GM19467 (cell line): ENCODE measurements at regions not wholly inside any gene's neighbourhood (a gene's known extent, or its start where the extent isn't known, plus 50 kb on each side); places are given as distances from the start of the nearest gene placed in this dataset.

Experiments used
- ATAC-seq: cut with Tn5 transposase; IDR thresholded peaks from one replicate; pipeline ENCODE4 v1.9.1; 2021; ENCODE audit warnings: mild to moderate bottlenecking, moderate library complexity; ENCODE audit not compliant: unreplicated experiment

DNA sequence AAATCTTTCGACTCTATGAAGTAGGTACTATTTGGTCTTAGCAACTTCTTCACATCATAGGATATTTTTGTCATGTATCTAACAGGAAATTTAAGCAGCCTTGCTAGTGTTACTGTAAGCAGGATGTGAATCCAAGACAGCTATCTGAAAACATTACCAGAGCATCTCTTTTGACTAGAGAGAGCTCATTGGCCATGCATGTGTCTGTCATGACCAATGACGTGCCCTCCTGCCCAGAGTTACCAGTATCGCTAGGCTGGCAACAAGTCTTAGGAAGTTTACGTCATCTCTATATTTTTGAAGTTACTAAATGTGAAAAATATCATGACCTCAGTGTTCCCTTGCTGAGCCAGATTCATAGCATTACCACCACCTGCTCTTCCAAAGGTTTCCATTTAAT, 130.9 kb upstream of the TP63 start:
- no peak for ATAC-seq

GRCh38 chr3:189500798-189501495, 130.2 kb upstream of the TP63 start:
- ATAC-seq = no peak

- ATAC-seq = no peak
Measured at GRCh38 chr3:189502256-189502655, 128.9 kb upstream of the TP63 start.

- ATAC-seq = no peak
Measured at GRCh38 chr3:189502676-189503257, 128.4 kb upstream of the TP63 start.

DNA sequence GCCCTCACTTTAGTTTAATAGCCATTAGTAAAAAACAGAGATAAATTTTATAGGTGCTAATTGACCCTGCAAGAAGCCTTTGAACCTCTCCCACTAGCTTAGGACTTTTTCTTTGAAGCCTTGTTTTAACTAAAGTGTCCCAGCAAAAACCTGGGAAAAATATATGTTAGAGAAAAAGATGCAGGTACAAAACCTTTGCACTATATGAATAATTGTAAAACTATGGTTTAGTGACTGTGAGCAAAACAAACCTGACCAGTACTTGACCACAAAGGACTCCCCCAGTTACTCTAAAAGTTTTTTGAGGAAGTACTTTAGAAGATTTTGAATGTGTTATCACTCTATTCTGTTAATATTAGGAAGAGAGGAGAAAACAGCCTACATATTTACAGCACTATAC, 123.3 kb upstream of the TP63 start:
- peak; percentile 52 for ATAC-seq

GRCh38 chr3:189508784-189509501, 122.2 kb upstream of the TP63 start:
- no peak for ATAC-seq

DNA sequence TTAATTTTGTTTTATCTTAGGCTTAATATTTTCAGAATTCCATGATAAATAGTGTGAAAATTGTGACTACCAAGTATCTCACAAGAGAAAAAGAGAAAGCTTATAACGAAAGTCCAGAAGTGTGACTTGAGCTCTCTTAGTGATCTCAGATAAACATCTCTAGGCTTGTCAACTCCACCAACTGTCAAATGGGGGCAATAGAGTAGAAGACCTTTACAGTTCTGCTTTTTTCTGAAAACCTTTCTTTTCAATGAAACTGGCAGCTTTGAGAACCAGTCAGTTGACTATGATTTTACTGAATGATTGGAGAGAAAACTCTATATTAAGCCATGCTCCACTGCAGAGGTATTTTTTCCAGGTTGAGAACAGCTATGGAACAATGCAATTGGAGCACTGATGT, 119.2 kb upstream of the TP63 start:
- peak; percentile 54 for ATAC-seq

DNA sequence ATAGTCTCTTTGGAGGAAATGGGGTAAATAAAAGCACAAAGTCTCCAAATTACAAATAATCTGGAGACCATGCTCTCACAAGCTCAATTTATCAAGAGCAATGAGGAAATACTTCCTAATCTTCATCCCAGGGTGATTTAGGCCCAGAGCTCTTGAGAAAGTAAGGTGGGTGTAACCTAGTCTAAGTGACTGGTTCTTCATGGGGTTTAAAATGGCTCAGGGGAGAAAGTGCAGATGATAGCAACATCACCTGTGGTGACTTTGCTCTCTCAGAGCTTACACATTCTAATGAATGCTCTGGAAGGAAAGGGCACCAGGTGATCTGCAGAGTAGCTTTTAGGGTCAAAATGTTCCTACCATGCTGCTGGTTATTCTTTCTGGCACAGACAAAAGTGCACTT, 118.4 kb upstream of the TP63 start:
- no peak for ATAC-seq

DNA sequence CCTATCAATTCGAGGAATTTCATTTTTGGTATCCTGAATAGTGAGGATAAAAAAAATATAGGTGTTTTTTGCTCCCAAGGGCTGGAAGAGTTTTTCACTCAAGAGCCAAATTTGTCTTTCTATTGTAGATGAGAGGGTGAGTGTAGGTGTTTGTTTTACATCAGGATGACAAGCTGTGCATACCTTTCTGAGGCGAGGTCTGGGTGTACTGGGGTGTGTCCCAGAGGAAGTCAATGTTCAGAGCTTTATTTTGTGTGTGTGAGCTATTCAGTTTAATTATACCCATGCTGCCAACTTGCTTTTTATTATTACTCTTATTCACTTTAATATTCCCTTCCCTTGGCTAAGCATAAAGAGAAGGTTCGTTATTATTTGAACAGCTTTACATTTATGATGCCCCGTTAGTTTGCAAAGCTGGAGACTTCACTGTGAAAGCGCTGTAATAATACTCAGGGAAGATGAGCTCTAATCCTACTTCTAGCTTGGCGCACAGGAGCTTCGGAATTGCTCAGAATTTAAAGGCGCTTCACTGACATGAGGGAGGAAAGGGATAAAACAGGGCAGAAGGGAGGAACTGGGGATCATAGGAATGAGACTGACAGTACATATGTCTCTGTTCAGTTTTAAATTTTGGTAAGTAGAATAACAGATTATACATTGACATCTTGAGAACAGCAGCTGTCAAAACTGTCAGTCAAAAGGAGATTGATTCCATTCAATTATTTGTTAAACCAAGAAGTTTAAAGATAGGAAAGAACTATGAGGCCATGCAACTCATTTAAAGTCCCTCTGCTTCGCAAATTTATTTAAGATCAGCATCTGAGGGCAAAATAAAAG, 117.7 kb upstream of the TP63 start:
- ATAC-seq = no peak

DNA sequence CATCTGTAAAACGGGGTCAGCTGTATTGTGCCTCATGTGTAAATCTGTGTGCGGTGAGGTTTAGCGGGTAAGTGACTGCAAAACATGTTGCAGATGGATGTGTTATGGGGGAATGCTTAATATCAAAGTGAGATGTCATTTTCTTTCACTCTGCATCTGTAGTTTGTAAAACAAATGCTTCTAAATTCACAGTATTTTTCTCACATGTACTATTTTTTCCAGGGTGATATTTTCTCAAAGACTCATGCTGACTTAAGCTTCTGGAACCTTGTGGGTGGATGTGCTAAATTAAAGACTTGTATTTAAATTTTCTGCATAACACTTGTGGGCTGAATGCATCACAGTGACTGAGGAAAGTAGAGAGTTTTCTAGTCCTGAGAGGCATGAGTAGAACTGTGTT, 115.2 kb upstream of the TP63 start:
- no peak for ATAC-seq

- no peak for ATAC-seq
Measured at GRCh38 chr3:189517981-189518380, 113.2 kb upstream of the TP63 start.

- no peak for ATAC-seq
Measured at GRCh38 chr3:189519458-189519857, 111.7 kb upstream of the TP63 start.

DNA sequence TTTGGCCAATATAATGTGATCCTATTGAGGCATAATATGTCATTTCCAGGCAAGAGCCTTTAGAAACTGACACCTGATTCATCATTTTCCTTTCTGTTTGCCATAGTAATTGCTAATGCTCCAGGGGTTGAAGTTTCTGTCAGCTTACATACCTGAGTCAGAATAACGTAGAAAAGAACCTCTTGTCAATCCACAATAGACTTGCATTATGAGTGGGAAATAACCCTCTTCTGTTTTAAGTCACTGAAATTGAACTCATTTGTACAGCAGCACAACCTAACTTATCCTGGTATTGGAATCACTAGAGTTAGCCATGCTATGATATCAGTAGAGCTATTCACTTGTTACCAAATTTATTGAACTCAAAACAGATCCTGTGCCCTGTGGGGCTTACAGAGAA, 101.7 kb upstream of the TP63 start:
- no peak for ATAC-seq

DNA sequence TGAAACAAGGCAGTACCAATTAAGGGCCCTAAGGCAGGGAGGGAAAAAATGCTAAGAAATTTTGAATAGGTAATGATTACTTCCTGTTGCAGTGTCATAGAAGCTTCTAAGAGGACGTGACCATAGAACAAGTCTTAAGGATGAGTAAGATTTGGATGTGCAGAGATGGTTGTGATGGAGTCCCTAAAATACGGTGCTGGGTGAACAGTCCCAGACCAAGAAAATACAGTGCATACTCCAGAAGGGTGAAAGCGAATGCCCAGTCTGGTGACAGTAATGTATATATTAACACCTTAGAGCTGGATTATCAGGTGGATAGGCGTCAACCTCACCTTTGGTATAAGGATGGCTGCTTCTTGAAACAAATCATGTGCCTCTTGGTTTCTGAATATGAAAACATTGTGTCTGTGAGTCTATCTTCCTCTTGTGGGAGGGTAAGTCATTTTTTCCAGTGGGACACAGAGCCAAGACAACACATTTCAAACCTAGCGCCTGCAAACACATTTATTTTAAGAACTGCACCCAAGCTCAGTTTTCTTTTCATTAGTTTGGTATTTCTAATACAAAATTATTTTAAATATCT, 101.2 kb upstream of the TP63 start:
- ATAC-seq = no peak

DNA sequence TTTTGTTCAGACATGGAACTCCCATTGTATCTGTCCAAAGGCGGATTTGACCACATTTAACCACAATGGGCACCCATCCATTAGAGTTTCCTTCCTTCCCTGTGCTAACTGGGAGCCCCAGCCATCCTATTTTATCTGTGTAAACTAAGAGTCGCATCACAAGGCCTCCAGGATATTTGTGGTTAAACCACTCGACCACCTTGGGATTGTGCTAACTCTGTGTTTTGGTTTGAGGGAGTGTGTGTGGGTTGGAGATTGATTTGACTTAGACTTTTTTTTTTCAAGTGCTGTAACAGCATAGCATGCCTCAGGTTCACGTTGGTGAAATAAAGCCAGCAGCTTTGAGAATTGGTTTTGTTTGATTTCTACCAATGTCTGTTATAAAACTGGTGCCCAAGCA, 100.4 kb upstream of the TP63 start:
- no peak for ATAC-seq

DNA sequence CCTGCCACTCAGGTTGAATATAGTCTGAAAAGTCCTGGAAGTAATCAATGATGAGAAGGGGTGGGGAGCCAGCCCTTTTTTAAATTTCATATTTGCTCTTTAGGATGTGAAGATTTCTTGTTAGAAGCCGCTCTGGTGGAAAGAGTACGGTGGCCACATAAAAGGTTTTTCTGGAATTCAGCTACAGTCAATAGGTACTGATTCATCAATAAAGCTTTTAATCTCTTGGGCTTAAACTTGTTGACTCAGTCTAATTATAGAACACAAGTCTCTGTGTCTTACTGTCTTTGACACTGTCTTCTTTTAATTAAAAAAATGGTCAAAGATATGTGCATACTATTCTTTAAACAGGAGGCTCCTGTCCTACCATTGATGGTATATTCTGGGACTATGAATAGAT, 99.9 kb upstream of the TP63 start:
- ATAC-seq = no peak

DNA sequence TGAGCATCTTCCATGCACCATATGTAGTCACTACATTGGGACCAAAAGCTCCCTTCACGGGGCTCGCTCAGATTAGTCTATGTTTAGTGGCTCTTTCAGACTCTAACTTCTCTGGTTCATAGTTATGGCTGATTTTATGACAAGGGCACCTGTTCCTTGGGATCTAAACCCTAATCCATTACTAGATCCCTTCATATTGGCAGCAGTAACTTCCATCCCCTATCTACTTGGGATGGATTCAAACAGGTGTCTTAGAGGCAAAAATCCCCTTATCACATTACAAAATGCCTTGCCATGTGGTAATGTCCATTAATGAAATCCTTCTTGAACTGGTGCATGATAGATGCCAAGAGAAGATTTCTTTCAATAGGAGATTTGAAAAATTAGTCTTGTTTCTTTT, 96.7 kb upstream of the TP63 start:
- no peak for ATAC-seq

- ATAC-seq = no peak
Measured at GRCh38 chr3:189537135-189537534, 94.1 kb upstream of the TP63 start.

DNA sequence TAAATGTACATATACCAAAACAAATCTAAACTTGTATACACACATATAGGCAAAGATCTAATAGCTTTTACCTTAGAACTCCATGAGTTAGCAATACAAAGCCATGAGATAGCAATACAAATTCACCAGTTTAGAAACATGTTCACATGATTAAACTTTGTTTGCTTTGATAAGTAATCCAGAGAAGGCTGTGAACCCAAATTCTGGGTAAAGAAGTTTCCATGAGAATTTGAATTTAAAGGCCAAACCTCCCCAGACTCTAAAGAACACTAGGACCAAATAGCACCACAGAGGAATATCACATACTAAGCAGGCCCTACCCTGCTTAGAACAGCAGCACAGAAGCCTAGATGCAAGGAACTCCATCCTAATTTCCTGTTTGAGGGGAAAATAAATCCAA, 83.7 kb upstream of the TP63 start:
- no peak for ATAC-seq

DNA sequence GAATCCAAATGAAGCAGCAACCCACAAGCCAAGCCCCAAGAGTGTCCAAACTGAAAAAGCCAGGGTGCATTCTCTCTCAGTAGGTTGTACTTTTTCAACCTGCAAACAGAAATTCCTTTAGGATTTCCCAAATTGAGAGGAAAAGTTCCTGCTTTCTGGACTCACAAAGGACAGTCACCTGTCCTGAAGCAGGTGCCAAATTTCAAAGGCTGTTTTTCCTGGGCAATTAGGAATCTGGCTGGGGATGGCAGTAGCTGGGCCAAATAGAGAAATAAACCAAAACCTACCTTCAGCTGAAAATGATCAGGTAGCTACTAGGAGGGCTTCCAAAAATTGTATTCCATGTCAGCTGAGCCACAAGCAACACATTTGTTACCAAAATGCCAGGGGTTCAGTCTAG, 83.1 kb upstream of the TP63 start:
- no peak for ATAC-seq

GRCh38 chr3:189551007-189551406, 80.2 kb upstream of the TP63 start:
- no peak for ATAC-seq
